Mesothelial cell of epicardium (in vitro differentiated cells): ENCODE measurements at regions not wholly inside any gene's neighbourhood (a gene's known extent, or its start where the extent isn't known, plus 50 kb on each side); places are given as distances from the start of the nearest gene placed in this dataset.
"Not testable (repeated sequence)": the region's sequence is repeated elsewhere in the genome, so short reads cannot be mapped to it uniquely, and the experiment has no call there.

Experiments used
- DNase-seq, 2 experiments: peaks; one replicate each; pipeline ENCODE4 v3.0.0; 2021; ENCODE audit warnings: low spot score in 2 of 2; ENCODE audit not compliant: unreplicated experiment in 2 of 2
- H3K27ac Mint-ChIP-seq: 2 replicates; pipeline ENCODE4 v1.8.0; 2021; ENCODE audit warnings: mixed read lengths
- H3K27me3 Mint-ChIP-seq: 2 replicates; pipeline ENCODE4 v1.8.0; 2021; ENCODE audit warnings: low read depth, mixed read lengths
- H3K36me3 Mint-ChIP-seq: 2 replicates; pipeline ENCODE4 v1.8.0; 2021; ENCODE audit warnings: mixed read lengths
- H3K4me1 Mint-ChIP-seq: 2 replicates; pipeline ENCODE4 v1.8.0; 2021; ENCODE audit warnings: mixed read lengths
- H3K4me3 Mint-ChIP-seq: 2 replicates; pipeline ENCODE4 v1.8.0; 2021; ENCODE audit warnings: mild to moderate bottlenecking, moderate library complexity, mixed read lengths
- H3K9me3 Mint-ChIP-seq: 2 replicates; pipeline ENCODE4 v1.8.0; 2021; ENCODE audit warnings: mixed read lengths
- CTCF ChIP-seq: fragments of 200-600 bp; sonication (generic); IDR thresholded peaks from one replicate; pipeline ENCODE4 v1.5.0; 2021; ENCODE audit warnings: antibody characterized with exemption; ENCODE audit not compliant: unreplicated experiment

- H3K9me3 Mint-ChIP-seq, result no peaks in the 10 kb centered on the region
- no peak overlapping the region for H3K4me3 Mint-ChIP-seq
- H3K4me1 Mint-ChIP-seq, result peaks cover 3% of the 10 kb centered on the region
- TF ChIP-seq CTCF, result no peak
- H3K27ac Mint-ChIP-seq, result peak overlapping the region; percentile 50
- peak in 1 of 2 experiments; percentile 38 for DNase-seq
- no peaks in the 10 kb centered on the region for H3K36me3 Mint-ChIP-seq
- no peaks in the 10 kb centered on the region for H3K27me3 Mint-ChIP-seq
Observed at GRCh38 chr16:88200896-88201185, 181.9 kb upstream of the ZNF469 start.

- H3K9me3 Mint-ChIP-seq, H3K36me3 Mint-ChIP-seq, H3K27me3 Mint-ChIP-seq, DNase-seq, H3K4me3 Mint-ChIP-seq, H3K4me1 Mint-ChIP-seq, H3K27ac Mint-ChIP-seq: not testable (repeated sequence)
Observed at GRCh38 chr16:88201611-88202010, 181.1 kb upstream of the ZNF469 start.

GRCh38 chr16:88202207-88202745 lies 180.5 kb upstream of the ZNF469 start:
- DNase-seq, result peak in 1 of 2 experiments; percentile 29
- H3K4me3 Mint-ChIP-seq, result no peak overlapping the region
- H3K9me3 Mint-ChIP-seq, result no peaks in the 10 kb centered on the region
- no peaks in the 10 kb centered on the region for H3K27me3 Mint-ChIP-seq
- H3K27ac Mint-ChIP-seq, result no peak overlapping the region
- H3K4me1 Mint-ChIP-seq, result peaks cover 3% of the 10 kb centered on the region
- H3K36me3 Mint-ChIP-seq, result no peaks in the 10 kb centered on the region
- no peak for TF ChIP-seq CTCF

- not testable (repeated sequence) for H3K4me3 Mint-ChIP-seq, H3K27me3 Mint-ChIP-seq, H3K9me3 Mint-ChIP-seq, H3K27ac Mint-ChIP-seq, H3K36me3 Mint-ChIP-seq, H3K4me1 Mint-ChIP-seq
- DNase-seq, result peak in 1 of 2 experiments; percentile 31
Observed at GRCh38 chr16:88202856-88203681, 179.7 kb upstream of the ZNF469 start.

GRCh38 chr16:88204131-88205110 lies 178.3 kb upstream of the ZNF469 start:
- DNase-seq, result peak in 1 of 2 experiments; percentile 33
- not testable (repeated sequence) for H3K9me3 Mint-ChIP-seq, H3K4me1 Mint-ChIP-seq, H3K4me3 Mint-ChIP-seq, H3K36me3 Mint-ChIP-seq, H3K27me3 Mint-ChIP-seq, H3K27ac Mint-ChIP-seq

- H3K27me3 Mint-ChIP-seq, H3K4me3 Mint-ChIP-seq, H3K4me1 Mint-ChIP-seq, H3K36me3 Mint-ChIP-seq, H3K27ac Mint-ChIP-seq, H3K9me3 Mint-ChIP-seq: not testable (repeated sequence)
- DNase-seq, result peak in 1 of 2 experiments; percentile 5
Observed at GRCh38 chr16:88205482-88205881, 177.3 kb upstream of the ZNF469 start.

GRCh38 chr16:88206006-88206405 lies 176.8 kb upstream of the ZNF469 start:
- H3K4me1 Mint-ChIP-seq, DNase-seq, H3K27me3 Mint-ChIP-seq, H3K4me3 Mint-ChIP-seq, H3K36me3 Mint-ChIP-seq, H3K9me3 Mint-ChIP-seq, H3K27ac Mint-ChIP-seq: not testable (repeated sequence)

- DNase-seq, H3K27me3 Mint-ChIP-seq, H3K27ac Mint-ChIP-seq, H3K9me3 Mint-ChIP-seq, H3K4me1 Mint-ChIP-seq, H3K4me3 Mint-ChIP-seq, H3K36me3 Mint-ChIP-seq: not testable (repeated sequence)
Observed at GRCh38 chr16:88206516-88206915, 176.2 kb upstream of the ZNF469 start.
